ENCODE measurements at regions not wholly inside any gene's neighbourhood (a gene's known extent, or its start where the extent isn't known, plus 50 kb on each side); places are given as distances from the start of the nearest gene placed in this dataset.
"Not testable (repeated sequence)": the region's sequence is repeated elsewhere in the genome, so short reads cannot be mapped to it uniquely, and the experiment has no call there.

DNA sequence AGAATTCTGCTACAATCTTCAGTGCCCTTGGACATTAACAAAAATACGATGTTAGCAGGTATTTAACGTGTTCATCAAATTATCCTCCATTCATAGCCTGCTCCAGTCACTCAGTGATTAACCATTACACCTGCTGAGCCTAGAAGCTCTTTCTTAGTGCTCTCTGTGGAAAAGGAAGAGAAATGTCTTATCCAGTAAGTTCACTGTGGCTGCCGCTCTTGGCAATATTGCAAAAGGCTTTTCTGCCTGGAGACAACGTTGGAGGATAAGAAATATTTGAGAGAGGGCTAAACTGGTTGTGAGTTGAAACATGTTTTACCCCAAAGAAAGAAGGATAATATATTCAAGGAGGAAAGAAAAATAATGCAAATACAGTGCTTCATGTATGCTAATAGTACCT is 217.4 kb upstream of the HSF2 start:
- no peak for DNase-seq (ENCODE audit: low read depth)

DNA sequence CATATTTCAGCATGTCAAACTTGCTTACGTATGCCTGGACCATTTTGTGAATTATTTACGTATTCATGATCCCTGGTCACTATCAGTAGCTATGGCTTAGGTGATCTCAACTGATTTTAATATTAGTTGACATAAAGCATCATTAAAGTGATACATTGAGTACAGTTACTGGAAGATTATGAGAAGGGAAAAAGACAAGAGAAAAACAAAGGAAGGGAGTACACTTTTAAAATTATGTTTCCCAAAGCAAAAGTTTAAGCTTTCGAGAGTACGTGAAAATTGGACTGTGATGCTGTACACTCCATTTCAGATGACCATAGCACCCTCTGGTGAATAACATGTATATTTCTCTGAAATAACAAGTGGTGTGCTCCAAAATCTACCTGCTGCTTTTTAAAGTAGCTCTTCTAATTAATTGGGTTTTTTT is 215.0 kb upstream of the HSF2 start:
- peak; percentile 26 for DNase-seq (ENCODE audit: low read depth)

DNA sequence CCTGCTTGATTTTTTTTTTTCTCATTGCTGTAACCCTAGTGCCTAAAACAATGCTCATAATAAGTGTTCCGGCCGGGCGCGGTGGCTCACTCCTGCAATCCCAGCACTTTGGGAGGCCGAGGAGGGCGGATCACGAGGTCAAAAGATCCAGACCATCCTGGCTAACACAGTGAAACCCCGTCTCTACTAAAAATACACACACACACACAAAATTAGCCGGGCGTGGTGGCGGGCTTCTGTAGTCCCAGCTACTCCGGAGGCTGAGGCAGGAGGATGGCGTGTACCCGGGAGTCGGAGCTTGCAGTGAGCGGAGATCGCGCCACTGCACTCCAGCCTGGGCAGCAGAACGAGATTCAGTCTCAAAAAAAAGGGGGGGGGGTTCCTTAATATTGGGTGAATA is 214.0 kb upstream of the HSF2 start:
- not testable (repeated sequence) for DNase-seq (ENCODE audit: low read depth)

DNA sequence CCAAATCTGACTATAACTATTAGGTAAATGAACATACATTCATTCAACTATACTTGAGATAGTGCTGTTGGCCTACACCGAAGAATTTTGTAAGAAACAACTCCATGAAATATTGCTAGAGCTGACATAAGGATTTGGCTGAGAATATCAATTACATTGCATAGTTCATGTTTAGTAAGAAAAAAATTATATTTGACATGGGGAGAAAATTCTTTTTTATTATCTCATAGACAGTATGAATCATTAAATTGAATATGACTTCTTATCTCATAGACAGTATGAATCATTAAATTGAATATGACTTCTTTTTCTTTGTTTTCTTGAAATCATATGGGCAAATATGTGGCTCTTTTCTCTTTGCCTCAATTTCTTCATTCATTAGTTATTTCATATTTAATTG is 212.3 kb upstream of the HSF2 start:
- DNase-seq (ENCODE audit: low read depth), result no peak

DNA sequence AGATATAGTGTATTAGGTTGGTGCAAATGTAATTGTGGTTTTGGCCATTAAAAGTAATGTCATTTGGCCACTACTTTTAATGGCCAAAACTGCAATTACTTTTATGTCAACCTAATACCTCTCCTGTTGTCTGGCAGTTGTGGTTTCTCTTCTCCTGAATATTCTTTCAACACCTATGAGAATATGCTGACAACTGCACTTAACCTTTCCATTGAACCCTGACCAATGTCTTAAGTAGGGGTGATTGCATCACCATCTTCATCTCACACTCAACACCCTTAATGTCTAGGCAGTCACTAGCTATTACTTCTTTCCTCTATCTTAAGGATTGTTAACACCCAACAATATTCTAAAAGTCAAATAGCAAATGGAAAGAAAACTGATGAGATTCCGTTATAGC is 200.5 kb upstream of the HSF2 start:
- DNase-seq (ENCODE audit: low read depth), result no peak

DNA sequence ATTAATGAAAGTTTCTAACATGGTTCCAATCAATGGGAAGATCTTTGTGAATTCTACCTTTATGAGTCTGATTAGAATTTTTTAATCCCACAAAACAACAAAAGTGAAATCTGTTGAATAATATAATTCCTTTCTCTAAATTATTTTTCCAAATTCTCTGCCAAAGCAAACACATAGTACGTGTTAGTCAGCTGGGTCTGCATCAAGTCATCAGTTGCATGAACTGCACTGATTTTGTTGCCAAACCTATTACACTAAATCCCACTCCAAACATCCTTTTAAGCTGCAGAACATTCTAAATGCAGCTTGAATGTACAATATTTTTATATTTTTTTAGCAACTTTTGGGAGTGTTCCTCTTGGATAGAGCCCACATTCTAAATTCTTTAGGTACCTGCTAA is 199.0 kb upstream of the HSF2 start:
- DNase-seq (ENCODE audit: low read depth), result no peak

DNA sequence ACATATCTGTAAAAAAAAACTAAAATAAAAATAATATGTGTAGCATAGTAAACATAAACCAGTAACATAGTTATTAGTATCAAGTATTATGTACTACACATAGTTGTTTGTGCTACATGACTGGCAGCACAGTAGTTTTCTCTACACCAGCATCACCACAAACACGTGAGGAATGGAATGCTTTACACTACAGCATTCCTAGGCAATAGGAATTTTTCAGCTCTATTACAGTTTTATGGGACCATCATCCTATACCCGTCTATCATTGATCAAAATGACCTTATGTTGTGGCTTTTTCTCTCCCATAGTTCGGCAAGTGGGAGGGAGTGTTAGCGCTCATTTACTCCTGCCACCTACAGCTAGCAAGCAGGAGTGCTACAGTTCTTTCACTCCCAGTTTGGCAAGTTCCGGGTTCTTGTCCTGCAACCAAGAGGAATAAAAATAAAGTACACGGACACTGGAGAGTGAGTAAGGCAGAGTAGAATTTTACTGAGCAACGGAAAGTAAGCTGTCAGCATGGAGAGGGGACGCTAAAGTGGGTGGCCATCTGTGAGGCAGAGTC is 196.8 kb upstream of the HSF2 start:
- DNase-seq (ENCODE audit: low read depth), result no peak

DNA sequence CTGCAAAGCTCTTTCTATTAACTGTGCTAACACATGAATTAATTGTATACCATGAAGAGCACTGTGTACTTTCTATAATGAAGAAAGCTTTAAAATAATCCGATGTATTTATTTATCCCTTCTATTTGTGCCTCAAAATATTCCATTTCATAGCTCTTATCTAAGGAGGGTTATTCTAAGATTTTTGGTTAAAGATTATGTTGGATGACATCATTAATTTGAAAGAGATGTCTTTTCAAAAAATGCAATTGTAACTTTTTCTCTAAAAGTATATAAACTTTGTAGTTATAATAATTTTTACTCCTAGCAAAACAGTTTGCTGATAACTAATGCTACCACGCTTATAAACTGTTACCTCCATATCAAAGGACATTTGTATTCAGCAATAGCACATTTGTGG is 192.4 kb upstream of the HSF2 start:
- no peak for DNase-seq (ENCODE audit: low read depth)

DNA sequence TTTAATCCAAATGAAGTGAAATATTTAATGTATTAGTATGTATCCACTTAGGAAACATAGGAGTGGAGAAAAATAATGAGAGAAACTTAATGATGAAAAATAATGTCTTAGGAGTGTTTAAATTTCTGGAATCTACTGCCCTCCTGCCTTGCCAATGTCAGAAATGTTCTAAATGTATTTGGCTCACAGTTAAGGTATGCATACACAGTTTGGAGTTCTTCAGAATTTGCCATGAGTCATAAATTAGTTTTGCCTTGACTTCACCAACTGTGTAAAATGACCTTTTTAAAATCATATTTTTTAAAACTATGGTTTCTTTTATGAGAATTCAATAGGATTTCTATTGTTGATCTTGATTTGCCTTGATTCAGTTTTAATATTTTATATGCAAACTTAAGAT is 191.7 kb upstream of the HSF2 start:
- peak; percentile 3 for DNase-seq (ENCODE audit: low read depth)

DNA sequence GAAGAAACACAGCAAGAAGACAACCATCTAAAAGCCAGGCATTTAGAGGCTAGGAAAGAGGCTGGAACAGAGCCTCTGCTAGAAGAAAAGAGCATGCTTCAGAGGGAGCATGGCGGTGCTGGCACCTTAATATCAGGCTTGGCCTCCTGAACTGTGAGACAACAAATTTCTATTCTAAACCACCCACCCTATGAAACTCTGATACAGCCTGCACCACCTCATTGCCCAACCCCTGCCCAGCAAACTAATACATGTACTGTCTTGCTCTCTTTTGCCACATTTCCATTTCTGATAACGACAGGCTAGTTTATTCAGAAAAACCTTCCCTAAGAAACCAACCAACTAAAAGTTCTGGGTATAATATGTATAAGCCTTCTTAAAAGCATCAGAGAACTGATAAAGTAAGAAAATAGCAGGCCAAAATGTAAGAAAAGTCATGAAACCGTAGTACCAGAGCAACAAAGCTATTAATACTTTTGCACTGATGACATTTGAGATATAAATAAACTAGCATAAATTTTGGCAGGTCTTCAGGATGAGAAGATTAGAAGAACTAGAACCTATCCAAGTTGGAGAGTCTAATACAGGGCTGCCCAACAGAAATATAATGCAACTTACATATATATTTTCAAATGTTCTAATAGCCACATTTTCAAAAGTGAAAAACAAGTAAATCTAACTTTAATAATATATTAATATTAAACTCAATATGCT is 184.7 kb upstream of the HSF2 start:
- DNase-seq (ENCODE audit: low read depth), result no peak

DNA sequence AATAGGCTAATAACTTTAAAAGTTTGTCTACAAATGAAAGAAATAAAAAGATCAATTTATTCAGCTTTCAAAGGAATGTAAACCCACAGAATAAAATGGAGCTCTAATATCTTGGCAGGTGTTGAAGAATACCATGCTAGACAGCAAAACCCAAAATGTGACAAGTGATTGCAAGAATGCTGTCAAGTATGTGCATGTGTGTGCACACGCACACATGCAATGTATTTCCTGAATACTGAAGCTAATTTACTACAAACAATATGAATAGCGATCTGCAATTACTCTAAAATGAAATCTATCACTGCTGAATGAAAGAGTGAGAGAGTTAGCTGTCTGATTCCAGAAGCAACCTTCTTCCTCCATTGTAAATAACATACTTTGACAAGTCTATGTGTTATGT is 179.2 kb upstream of the HSF2 start:
- no peak for DNase-seq (ENCODE audit: low read depth)

DNA sequence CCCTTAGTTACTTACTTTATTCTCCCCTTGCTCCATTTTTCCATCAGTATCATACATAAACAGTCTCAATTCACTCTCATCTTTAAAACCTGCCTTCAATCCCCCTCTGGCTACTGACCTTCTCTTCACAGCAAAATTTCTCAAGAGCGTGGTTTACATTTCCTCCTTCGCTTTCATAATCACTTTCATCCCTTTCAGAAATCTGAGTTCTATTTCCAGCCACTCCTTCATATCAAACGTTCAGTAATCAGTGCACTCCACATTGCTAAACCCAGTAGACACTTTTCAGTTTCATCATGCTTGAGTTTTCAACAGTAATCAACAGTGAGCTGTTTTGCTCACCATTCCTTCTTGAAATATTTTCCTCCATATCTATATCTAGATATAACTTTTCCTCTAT is 176.7 kb upstream of the HSF2 start:
- no peak for DNase-seq (ENCODE audit: low read depth)

DNA sequence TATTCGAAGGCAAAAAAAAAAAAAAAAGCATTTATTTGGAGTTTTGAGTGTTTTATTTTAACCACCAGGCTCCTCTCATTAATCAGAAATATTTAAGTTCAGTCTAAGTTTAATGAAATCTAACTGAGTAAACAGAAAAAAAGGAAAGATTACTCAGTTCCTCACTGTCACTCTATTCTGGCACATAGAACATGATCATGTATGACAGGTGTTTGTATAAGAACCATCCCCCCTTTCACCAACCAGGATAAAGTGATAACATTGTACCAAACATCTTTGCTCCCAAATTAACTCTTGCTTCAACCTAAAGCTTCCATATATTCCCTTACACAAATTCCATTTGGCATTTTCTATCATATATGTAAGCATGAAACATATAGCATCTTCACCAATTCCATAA is 176.2 kb upstream of the HSF2 start:
- DNase-seq (ENCODE audit: low read depth), result no peak

DNA sequence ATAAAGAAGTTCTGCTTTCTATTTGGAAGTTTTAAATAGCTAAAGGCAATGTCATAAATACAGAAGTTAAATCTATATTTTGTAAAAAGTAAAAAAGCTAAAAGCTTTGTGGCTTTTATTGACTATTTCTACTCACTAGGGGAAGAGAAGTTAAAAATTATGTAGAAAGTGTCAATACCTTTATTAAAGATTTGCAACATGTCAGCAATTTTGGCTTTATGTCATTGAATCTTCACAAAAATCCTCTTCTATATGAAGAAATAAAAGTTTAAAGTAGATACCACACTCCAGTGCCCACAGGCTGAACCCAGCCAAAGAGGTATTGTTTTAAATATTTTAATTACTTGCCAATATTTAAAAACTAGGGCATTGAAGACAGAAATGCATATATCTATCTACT is 160.6 kb upstream of the HSF2 start:
- no peak for DNase-seq (ENCODE audit: low read depth)

DNA sequence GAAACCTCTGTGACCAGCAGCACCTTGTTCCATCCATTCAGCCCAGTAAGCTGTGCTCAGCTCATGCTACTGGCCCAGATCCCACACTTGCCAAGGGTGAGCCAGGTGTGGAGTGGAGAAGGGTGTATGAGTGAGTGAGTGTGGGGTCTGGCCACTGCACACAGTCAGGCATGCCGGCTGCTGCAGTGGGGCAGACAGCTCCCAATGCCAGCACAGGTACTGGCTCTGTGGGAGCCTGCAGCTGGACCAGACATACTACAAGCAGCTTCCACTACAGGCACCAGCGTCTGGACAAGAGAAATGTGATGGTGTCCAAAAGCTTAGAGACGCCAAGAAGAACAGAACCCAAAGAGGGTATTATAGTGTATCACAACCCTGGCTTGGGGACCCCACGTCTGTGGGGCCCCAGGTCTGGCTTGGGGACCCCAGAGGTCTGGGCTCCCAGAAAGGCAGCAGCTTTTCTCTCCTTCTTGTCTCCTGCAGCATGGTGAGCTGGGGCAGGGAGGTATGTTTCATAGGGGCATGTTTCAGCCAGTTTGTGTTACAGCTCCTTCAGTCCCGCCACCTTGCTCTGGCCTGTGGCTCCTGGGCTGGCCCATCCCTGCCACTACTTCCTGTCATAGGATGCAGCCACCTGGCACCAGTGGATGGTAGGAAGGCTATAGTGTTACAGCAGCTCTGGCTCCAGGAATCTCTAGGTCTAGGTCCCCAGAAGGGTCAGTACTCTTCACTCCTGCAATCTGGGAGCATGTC is 152.4 kb upstream of the HSF2 start:
- DNase-seq (ENCODE audit: low read depth), result no peak

DNA sequence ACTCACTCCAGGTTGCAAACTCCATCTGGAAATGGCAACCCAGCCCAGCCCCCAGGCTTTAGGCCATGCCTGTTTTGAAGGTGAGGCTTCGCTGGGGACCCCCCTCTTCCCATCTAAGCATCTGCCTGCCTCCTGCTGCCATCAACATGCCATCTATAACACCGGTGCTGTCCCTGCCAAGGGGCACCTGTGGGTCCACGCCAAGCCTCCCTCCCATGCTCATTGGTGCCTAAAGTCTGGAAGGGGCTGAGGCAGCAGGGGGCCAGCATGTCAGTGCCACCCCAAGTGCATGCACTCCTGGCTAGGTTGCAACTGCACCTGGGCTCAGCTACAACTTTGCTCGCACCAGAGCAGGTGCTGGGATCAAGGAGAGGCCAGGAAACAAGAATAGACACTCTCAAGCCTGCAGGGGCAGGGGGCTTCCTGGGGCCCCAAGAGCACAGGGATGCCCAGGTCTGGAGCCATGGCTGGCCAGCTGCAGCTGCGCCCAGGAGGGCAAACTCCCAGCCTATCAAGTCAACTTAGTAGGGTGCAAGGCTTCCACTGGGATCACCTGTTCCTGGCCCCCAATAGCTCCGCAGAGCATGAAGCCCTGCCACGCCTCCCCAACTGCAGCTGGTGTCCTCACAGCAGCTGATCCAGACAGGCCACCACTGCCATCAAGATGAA is 151.3 kb upstream of the HSF2 start:
- no peak for DNase-seq (ENCODE audit: low read depth)

DNA sequence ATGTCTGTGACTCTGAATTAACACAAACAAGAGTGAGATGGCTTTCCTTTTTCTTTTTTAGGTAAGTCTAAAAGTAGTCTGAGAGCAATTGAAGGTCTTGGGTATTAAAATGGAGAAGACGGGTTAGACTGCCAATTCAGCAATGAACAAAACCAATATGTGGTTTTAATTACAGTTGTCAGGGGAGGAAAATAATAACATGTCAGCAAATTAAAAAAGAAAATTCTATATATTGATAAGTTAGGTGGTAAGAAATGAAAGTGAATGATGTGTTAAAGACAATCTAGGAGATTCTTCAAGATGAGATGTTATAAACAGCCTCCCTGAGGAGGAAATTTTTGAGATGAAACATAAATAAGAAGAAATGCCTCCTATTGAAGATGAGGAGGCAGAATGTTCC is 150.6 kb upstream of the HSF2 start:
- no peak for DNase-seq (ENCODE audit: low read depth)

DNA sequence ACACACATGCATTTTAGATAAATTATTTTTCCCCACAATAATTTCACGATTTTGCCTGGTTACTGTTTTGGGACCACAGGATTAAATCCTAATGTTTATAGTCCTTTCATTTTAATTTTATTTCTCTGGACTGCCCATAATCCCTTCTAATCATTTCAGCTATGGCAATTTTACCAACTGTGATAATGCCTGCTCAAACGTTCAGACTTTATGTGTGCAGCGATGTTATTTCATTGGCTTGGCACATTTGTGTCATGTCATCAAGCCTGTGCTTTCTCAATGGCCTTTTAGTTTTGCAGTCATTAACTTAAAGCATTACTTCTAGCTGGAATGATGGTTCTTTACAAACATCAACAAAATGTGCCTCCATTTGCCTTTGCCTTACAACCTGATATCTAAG is 140.6 kb upstream of the HSF2 start:
- DNase-seq (ENCODE audit: low read depth), result no peak

DNA sequence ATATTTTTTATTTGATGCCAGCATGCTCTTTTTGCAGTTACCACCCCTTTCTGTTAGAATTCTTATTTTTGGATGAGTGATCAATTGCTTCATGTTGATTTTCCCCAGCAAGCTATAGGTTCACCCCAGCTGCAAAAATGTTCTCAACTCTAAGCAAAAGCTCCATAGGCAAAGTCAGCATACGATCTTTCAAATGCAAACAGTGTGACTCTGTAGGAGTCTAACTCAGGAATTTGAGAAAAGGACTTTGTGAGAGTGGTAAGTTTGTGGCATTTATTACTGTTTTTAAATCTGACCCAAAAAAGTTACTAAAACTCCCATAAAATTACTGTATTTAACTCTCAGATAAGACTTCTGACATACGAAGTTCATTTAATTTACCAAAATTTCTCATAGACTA is 134.9 kb upstream of the HSF2 start:
- DNase-seq (ENCODE audit: low read depth), result no peak

DNA sequence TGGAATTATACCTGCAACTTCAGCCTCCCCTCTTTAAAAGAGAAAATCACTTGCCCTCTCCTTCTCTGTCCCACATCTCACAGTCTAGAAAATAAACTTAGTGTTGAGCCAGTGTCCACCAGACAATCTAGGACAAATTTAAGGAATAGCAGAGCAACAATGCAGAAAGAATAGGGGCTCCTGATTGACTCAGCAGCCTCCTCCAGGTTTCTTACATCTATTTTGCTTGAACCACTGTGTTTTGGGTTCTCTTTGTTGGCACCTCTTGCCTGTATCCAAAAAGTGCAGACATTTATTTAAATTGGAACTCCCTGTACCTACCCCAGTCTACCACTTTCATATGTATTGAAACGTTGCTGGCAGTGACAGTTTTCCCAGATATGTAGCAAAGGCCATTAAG is 133.7 kb upstream of the HSF2 start:
- DNase-seq (ENCODE audit: low read depth), result no peak

DNA sequence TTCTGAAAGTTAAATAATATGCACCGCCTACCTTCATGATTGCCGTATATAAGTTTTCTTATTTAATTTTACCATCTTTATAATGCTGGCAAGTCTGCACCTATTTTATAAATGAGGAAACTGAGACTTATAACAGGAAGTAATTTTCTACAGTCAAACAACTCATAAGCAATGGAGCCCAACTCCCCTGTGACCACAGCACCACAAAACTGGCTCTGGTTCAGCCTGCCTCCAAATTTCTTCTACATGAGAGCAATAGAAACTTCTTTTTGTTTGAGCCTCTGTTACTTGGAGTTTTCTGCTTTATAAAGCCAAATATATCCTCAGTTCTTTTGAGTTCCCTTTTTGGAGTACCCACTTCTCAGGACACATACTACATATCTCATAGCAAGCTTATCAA is 131.1 kb upstream of the HSF2 start:
- no peak for DNase-seq (ENCODE audit: low read depth)

DNA sequence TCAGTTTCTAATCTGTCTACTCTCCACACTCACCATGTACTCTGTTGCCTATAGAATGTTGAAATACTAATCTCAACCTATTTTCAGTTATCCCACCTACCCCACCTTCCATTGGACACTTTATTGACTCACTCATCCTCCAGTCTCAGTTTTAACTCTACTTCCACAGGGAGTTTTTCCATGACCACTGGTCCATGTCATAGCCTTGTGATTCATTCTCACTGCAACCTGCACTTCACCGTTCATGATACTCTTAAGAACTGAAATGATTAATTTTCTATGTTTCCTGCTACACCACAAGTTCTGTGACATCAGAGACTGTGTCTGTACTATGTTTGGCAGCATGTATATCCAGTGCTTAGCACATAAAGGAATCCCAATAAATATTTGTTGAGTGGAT is 122.8 kb upstream of the HSF2 start:
- DNase-seq (ENCODE audit: low read depth), result no peak
